OCI-LY1 (cell line): ENCODE measurements at regions not wholly inside any gene's neighbourhood (a gene's known extent, or its start where the extent isn't known, plus 50 kb on each side); places are given as distances from the start of the nearest gene placed in this dataset.

Experiments used
- H2AFZ ChIP-seq: fragments of 200-600 bp; sonication (generic), shearing (Covaris generic); 2 replicates; pipeline ENCODE4 v1.6.0; 2014; ENCODE audit warnings: antibody characterized with exemption, mild to moderate bottlenecking, low read length
- H3F3A ChIP-seq: fragments of 200-600 bp; sonication (generic), shearing (Covaris generic); 2 replicates; pipeline ENCODE4 v1.6.0; 2014; ENCODE audit warnings: mild to moderate bottlenecking, antibody characterized with exemption, low read length, moderate library complexity; ENCODE audit not compliant: insufficient read depth
- H3K27ac ChIP-seq: fragments of 200-600 bp; sonication (generic); 2 replicates; pipeline ENCODE4 v1.5.1; 2014; ENCODE audit warnings: low read length, mixed run types, mild to moderate bottlenecking, low read depth; ENCODE audit not compliant: poor library complexity, severe bottlenecking
- H3K27me3 ChIP-seq: fragments of 200-600 bp; sonication (generic); 2 replicates; pipeline ENCODE4 v1.6.0; 2014; ENCODE audit warnings: antibody characterized with exemption, mild to moderate bottlenecking, low read length, moderate library complexity; ENCODE audit not compliant: insufficient read depth
- H3K36me3 ChIP-seq: fragments of 200-600 bp; sonication (generic); 2 replicates; pipeline ENCODE4 v1.6.1; 2014; ENCODE audit warnings: mild to moderate bottlenecking, antibody characterized with exemption, low read length, moderate library complexity, mixed read lengths; ENCODE audit not compliant: insufficient read depth
- H3K4me1 ChIP-seq: fragments of 200-600 bp; sonication (generic); 2 replicates; pipeline ENCODE4 v1.5.1; 2014; ENCODE audit warnings: mild to moderate bottlenecking, low read length, moderate library complexity; ENCODE audit not compliant: insufficient read depth, severe bottlenecking
- H3K4me2 ChIP-seq: fragments of 200-600 bp; sonication (generic), shearing (Covaris generic); 2 replicates; pipeline ENCODE4 v1.6.1; 2014; ENCODE audit warnings: low read length
- H3K4me3 ChIP-seq: fragments of 200-600 bp; sonication (generic); 2 replicates; pipeline ENCODE4 v1.5.1; 2014; ENCODE audit warnings: low read length, low read depth, mild to moderate bottlenecking, mixed read lengths; ENCODE audit not compliant: poor library complexity, severe bottlenecking
- H3K79me2 ChIP-seq: fragments of 200-600 bp; shearing (Covaris generic); 2 replicates; pipeline ENCODE4 v1.6.1; 2016; ENCODE audit warnings: mixed run types, low read length, mixed read lengths; ENCODE audit not compliant: insufficient read depth
- H3K9ac ChIP-seq: fragments of 200-600 bp; sonication (generic), shearing (Covaris generic); 2 replicates; pipeline ENCODE4 v1.6.1; 2014; ENCODE audit warnings: mild to moderate bottlenecking, low read length, mixed read lengths
- H3K9me2 ChIP-seq: fragments of 200-600 bp; sonication (generic), shearing (Covaris generic); 2 replicates; pipeline ENCODE4 v1.6.1; 2014; ENCODE audit warnings: low read depth, mild to moderate bottlenecking, low read length, mixed read lengths
- H3K9me3 ChIP-seq: fragments of 200-600 bp; shearing (Covaris generic); 2 replicates; pipeline ENCODE4 v1.6.1; 2014; ENCODE audit warnings: low read length, mixed read lengths
- H4K20me1 ChIP-seq: fragments of 200-600 bp; sonication (generic), shearing (Covaris generic); 2 replicates; pipeline ENCODE4 v1.6.0; 2016; ENCODE audit warnings: mild to moderate bottlenecking, low read length; ENCODE audit not compliant: insufficient read depth
- EZH2 ChIP-seq: fragments of 200-600 bp; sonication (generic), shearing (Covaris generic); IDR thresholded peaks from 2 replicates; pipeline ENCODE4 v1.8.0; 2017; ENCODE audit warnings: borderline replicate concordance, mixed run types, mild to moderate bottlenecking, antibody characterized with exemption, low read length, moderate library complexity, mixed read lengths
- TF ChIP-seq, protein P1 (sequence below): fragments of 200-600 bp; sonication (generic), shearing (Covaris generic); IDR thresholded peaks from 2 replicates; pipeline ENCODE4 v1.5.1; 2017; ENCODE audit warnings: mild to moderate bottlenecking, antibody characterized with exemption, low read length, moderate library complexity, mixed read lengths

DNA sequence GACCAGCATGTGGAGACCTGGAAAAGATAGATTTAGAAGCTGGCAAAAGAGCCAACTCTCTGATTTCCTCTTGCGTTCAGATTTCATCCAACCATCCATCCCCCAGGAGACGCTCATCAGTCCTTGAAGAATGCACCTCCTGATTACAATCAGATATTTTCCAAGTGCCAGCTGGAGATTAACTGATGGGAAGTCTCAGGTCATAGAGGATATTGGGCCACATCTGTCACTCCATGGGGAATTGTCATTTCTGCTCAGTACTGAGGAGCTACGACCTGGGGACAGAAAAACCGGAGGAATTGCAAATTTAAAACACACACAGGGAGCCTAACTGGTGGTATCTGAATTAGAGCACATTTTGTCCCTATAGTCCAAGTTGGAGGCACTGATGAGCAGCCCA lies 496.2 kb upstream of the SULF2 start:
- H3K27ac ChIP-seq = no peak overlapping the region
- H3K4me2 ChIP-seq = no peak overlapping the region
- H3K9me2 ChIP-seq = no peaks in the 10 kb centered on the region
- no peaks in the 10 kb centered on the region for H3K79me2 ChIP-seq
- H3K9me3 ChIP-seq = no peaks in the 10 kb centered on the region
- H2AFZ ChIP-seq = no peak overlapping the region
- no peak overlapping the region for H3K9ac ChIP-seq
- no peaks in the 10 kb centered on the region for H3K4me1 ChIP-seq
- H3K36me3 ChIP-seq = no peaks in the 10 kb centered on the region
- no peaks in the 10 kb centered on the region for H3F3A ChIP-seq
- H3K4me3 ChIP-seq = no peak overlapping the region
- TF ChIP-seq, protein P1, sequence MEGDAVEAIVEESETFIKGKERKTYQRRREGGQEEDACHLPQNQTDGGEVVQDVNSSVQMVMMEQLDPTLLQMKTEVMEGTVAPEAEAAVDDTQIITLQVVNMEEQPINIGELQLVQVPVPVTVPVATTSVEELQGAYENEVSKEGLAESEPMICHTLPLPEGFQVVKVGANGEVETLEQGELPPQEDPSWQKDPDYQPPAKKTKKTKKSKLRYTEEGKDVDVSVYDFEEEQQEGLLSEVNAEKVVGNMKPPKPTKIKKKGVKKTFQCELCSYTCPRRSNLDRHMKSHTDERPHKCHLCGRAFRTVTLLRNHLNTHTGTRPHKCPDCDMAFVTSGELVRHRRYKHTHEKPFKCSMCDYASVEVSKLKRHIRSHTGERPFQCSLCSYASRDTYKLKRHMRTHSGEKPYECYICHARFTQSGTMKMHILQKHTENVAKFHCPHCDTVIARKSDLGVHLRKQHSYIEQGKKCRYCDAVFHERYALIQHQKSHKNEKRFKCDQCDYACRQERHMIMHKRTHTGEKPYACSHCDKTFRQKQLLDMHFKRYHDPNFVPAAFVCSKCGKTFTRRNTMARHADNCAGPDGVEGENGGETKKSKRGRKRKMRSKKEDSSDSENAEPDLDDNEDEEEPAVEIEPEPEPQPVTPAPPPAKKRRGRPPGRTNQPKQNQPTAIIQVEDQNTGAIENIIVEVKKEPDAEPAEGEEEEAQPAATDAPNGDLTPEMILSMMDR = no peak
- H3K27me3 ChIP-seq = no peaks in the 10 kb centered on the region
- H4K20me1 ChIP-seq = no peaks in the 10 kb centered on the region

DNA sequence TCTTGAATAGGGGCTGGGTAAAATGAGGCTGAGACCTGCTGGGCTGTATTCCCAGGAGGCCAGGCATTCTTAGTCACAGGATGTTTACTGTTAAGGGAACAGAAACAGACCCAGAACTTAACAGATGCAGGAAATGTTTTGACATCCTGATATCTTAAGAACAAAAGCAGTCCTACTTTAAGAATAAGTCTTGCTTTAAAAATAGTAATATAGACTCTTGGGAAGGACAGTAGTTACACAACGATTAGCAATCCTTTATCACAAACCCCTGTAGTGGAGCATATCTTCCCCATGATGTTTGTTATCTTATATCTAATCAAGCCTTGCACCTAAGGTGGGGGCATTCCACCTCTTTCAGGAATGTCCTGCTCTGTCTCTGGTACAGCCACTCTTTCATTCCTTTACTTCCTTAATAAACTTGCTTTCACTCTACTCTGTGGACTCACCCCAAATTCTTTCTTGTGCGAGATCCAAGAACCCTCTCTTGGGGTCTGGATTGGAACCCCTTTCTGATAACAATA lies 493.7 kb upstream of the SULF2 start:
- H3F3A ChIP-seq = no peaks in the 10 kb centered on the region
- no peaks in the 10 kb centered on the region for H3K27me3 ChIP-seq
- no peaks in the 10 kb centered on the region for H3K9me3 ChIP-seq
- no peaks in the 10 kb centered on the region for H3K4me1 ChIP-seq
- no peak overlapping the region for H2AFZ ChIP-seq
- H3K9me2 ChIP-seq = no peaks in the 10 kb centered on the region
- no peak overlapping the region for H3K4me3 ChIP-seq
- TF ChIP-seq EZH2 = no peak
- TF ChIP-seq, protein P1 = no peak
- H3K9ac ChIP-seq = no peak overlapping the region
- no peak overlapping the region for H3K4me2 ChIP-seq
- no peaks in the 10 kb centered on the region for H4K20me1 ChIP-seq
- no peak overlapping the region for H3K27ac ChIP-seq
- H3K36me3 ChIP-seq = no peaks in the 10 kb centered on the region
- H3K79me2 ChIP-seq = no peaks in the 10 kb centered on the region

DNA sequence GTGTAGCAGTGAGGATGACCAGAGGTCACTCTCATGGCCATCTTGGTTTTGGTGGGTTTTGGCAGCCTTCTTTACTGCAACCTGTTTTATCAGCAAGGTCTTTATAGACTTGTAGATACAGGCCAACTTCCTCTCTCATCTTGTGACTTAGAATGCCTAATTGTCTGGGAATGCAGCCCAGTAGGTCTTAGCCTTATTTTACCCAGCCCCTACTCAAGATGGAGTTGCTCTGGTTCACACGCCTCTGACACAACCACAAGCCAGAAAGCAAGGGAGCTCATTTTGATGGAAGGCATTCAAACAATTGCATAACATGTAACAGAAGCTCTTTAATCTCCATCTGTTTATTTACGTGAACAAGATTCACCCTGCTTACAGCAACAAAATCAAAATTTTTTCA lies 492.0 kb upstream of the SULF2 start:
- H3K4me2 ChIP-seq = no peak overlapping the region
- H3K79me2 ChIP-seq = no peaks in the 10 kb centered on the region
- TF ChIP-seq, protein P1 = no peak
- TF ChIP-seq EZH2 = no peak

More for the DNA sequence above, 492.0 kb upstream of the SULF2 start:
- no peaks in the 10 kb centered on the region for H3F3A ChIP-seq
- no peaks in the 10 kb centered on the region for H3K36me3 ChIP-seq
- no peaks in the 10 kb centered on the region for H3K9me2 ChIP-seq
- no peaks in the 10 kb centered on the region for H3K4me1 ChIP-seq
- H3K27ac ChIP-seq = no peak overlapping the region
- no peaks in the 10 kb centered on the region for H3K9me3 ChIP-seq
- no peak overlapping the region for H2AFZ ChIP-seq
- no peak overlapping the region for H3K4me3 ChIP-seq
- no peaks in the 10 kb centered on the region for H3K27me3 ChIP-seq
- H4K20me1 ChIP-seq = no peaks in the 10 kb centered on the region
- H3K9ac ChIP-seq = no peak overlapping the region
